ENCODE measurements at regions not wholly inside any gene's neighbourhood (a gene's known extent, or its start where the extent isn't known, plus 50 kb on each side); places are given as distances from the start of the nearest gene placed in this dataset.
A peak's percentile ranks its signal among the peaks of the same experiment; 100 is the strongest.

DNA sequence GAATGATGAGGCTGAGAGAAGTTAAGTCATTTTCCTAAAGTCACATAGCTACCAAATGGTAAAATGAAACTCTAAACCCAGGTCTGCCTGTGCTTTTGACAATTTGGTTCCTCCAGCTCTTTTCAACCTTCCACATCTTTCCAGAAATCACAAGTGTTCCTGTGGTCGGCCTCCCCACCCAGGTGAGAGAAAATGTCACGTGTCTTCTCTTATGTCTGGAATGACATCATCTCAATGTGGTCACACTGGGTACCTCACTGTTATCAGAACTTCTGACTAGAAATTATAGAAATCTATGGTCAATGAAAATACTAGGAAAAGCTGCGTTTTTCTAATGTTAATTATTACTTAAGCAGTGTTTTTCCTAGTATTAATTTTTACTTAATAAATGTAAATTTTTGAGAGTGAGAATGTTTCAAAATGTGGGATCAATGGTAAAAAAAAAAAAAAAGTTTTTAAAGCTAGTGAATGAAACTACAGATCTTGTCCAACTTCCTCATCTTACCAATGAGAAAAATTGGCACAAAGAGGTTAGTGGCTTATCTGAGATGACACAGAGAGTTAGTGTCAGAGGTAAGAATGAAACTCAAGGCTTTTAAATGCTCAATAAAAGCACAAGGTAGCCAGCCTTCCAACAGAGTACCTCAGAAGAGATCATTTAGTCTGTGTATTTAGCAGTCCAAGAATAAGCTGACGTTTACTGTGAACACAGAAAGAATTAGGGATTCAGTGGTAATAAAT is 228.7 kb upstream of the NR4A3 start:
- DNase-seq = no peak

GRCh38 chr9:99593610-99594009 is 228.1 kb upstream of the NR4A3 start:
- peak; percentile 66 for DNase-seq

DNA sequence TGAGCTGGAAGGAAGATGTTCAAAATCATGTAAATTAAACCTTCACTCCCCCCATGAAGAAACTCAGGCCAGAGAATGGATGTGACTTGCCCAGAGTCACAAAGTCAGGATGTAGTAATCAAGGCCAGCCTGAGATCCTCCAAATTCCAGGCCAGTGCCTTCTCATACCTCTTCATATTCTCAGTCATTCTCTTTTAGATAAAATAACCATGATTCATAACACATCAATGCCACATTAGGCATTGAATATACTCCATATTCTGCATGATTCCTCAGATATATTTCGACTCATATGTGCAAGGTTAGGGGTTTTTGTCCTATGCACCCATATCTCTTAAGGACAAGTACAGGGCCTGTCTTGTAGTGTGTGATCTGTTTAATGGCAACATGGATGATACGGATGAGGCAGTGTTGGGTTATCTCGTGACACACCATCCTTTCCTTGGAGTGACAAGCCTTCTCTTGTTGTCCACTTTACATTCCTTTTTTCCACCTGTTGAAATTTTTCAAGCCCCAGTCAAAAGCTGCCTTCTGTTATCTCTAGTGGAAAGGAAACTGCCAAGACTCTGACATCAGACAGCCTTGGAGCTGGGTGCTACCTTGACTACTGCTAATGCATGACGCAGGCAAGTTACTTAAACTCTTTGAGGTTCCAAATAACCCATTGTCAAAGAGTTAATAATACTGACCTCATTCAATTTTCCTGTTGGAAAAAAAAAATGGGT is 227.5 kb upstream of the NR4A3 start:
- no peak for DNase-seq

DNA sequence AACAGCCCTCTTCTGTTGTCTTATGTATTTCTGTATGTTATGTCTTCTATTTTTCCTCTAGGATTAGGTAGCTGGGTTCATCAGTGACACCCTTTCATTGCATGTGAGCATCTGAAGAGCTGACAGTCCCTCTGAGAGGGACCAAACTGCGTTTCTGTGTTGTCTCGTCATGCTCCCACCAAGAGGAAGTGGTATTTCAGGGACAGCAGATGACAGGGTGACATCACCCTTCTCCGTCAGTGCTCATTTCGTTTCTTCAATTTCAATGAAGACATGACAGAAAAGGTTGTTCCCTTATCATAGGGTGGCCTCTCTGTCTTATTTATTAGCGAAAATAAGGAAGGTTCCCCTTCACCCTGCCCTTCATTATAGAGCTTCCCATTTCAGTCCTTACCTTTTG is 225.9 kb upstream of the NR4A3 start:
- no peak for DNase-seq

- no peak for DNase-seq
Measured at GRCh38 chr9:99601571-99602111, 220.0 kb upstream of the NR4A3 start.

DNA sequence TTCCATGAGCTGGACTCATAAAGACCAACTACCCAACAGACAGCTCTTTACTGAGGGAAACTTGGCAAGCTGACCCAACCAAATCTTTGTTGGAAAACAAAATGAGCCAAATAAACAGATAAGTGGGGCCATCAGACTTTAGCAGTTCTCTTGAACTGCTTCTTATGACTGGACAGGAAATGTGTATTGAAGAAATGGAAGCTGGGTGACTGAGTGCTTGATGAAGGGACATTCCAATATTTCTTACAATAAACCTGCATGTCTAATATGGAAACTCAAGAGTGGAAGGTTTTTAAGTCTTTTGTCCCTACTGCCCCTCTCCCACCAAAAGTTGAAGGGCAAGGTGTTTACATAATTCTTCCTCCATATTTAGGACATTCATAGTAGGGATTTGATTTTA is 218.8 kb upstream of the NR4A3 start:
- no peak for DNase-seq

DNA sequence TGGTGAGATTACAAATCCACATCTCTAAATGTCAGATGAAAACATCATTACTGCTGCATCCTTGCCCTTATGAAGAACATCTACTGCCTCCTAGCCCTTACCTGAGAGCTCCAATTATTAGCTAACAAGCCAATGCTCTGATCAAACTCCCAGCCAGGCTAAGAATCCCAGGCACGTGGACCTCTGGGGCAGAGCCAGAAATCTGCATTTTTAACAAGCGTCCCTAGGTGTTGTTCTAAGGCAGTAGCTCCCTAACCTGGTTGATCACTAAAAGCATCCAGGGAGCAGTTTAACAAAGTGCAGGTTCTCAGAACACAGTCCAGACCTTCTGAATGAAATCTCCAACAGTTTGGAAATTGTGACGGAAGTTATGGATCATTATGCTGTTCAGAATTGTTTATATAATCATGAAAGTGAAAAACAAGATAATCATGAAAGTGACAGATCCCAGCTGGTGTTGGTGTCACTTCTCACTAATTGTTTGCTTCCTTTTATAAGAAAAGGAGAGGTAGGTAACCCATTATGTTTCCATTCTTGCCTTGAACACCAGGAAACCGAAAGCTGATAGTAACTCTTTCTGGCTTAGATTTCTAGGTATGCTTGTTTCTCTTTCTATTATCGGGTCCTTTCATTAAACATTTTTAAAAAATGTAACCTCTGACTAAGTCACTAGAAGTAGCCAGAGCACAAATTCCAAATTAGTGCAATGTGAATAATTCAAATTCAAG is 216.5 kb upstream of the NR4A3 start:
- DNase-seq = peak; percentile 32

DNA sequence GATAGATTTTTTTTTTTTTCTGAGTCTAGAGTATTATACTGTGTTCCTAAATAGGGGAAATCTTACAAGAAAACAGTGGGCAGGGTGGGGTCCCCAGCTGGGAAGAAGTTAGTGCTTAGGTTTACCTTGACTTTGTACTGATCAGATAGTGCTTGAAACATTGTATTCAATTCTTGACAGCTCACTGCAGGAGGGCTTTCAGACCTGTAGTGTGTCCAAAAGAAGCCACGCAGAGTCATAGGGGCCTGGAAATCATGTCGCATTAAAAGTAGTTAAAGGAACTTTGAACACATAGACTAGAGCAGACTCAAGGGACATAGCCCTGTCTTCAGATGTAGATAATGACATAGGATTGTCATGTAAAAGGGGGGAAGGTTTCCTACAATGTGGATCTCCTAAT is 215.4 kb upstream of the NR4A3 start:
- no peak for DNase-seq

DNA sequence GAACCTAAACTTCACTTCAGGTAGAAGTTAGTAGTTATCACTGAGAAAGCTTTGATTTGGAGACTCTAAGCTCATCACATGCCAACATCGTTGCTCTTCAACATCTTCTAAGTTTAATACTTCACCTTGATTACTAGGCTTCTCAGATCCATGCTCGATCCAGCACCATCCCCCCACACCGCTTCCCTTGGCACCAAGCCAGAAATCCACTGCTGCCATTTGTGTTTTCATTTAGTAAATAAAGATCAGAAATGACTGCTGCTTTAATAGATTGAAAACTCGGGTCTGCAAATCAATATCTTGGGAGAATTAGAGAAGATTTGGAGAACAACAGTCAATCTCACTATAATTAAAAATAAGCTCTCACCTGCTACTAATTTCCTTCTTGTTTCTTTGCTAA is 214.7 kb upstream of the NR4A3 start:
- DNase-seq = peak; percentile 82

DNA sequence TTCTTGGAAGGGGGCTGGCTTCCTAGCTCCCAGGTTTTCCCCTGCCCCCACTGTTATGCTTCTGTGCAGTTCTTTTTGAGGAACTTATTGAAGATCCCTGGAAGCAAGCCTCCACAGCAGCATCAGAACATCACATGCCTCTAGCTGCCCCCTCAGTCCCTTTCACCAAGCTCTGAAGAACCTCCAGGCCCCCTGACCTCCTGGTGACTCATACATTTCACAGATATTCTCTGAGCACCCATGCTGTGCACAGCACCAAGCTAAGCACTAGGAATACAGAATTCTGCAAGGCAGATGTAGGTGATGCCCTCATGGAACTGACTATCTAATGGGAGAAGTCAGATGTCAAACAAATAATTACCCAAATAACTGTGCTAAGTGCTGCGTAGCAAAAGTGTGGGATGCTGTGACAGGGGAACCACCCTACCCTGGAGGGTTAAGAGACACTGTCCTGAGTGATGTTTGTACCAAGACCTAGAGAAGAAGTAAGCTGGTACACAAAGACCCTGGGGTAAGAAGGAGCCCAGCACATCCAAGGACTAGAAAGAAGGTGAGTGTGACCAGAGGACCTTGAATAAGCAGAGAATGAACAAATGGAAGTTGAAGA is 213.7 kb upstream of the NR4A3 start:
- DNase-seq = no peak

DNA sequence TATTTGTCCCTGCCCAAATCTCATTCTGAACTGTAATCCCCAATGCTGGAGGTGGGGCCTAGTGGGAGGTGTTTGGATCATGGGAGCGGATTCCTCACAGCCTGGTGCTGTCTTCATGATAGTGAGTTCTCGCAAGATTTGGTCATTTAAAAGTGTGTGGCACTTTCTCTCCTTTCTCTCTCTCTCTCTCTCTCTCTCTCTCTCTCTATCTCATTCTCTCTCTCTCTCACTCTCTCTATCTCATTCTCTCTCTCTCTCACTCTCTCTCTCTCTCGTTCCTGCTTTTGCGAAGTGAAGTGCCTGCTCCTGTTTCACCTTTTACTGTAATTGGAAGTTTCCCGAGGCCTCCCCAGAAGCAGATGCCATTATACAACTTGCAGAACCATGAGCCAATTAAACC is 207.3 kb upstream of the NR4A3 start:
- DNase-seq = no peak

- no peak for DNase-seq
Measured at GRCh38 chr9:99621040-99621439, 200.6 kb upstream of the NR4A3 start.

- DNase-seq = no peak
Measured at GRCh38 chr9:99622679-99623078, 199.0 kb upstream of the NR4A3 start.

GRCh38 chr9:99623780-99624364 is 197.8 kb upstream of the NR4A3 start:
- no peak for DNase-seq

DNA sequence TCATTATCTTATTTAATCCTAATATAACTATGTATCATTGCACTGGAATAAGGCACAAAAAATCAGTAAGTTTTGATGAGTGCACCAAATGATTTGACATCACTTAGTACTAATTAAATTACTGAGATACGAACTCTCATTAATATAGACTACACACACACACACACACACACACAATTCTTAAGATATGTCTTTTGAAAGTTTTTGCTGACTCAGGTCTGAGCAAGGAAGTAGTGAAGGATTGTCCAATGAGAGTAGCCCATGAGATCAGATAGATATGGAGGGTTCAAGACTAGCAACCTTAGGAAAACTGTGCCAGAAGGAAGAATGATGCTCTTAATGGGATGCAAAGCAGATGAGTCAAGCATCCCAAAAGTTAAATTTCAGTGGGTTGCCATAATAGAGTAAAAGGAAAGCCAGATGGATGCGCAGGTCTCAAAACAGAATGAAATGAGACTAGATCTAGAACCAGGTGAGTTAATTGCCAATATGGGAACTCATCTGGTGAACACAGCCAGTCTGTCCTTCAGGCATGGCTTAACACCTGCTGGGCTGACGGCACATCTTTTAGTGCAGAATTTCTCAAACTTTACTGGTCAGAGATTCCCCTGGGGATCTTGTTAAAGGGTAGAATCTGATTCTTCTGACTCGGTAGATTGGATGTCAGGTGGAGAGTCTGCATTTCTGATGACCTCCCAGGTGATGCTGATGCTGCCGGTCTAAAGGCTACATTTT is 197.0 kb upstream of the NR4A3 start:
- no peak for DNase-seq

- DNase-seq = no peak
Measured at GRCh38 chr9:99626426-99626825, 195.3 kb upstream of the NR4A3 start.

GRCh38 chr9:99628285-99628684 is 193.4 kb upstream of the NR4A3 start:
- no peak for DNase-seq

DNA sequence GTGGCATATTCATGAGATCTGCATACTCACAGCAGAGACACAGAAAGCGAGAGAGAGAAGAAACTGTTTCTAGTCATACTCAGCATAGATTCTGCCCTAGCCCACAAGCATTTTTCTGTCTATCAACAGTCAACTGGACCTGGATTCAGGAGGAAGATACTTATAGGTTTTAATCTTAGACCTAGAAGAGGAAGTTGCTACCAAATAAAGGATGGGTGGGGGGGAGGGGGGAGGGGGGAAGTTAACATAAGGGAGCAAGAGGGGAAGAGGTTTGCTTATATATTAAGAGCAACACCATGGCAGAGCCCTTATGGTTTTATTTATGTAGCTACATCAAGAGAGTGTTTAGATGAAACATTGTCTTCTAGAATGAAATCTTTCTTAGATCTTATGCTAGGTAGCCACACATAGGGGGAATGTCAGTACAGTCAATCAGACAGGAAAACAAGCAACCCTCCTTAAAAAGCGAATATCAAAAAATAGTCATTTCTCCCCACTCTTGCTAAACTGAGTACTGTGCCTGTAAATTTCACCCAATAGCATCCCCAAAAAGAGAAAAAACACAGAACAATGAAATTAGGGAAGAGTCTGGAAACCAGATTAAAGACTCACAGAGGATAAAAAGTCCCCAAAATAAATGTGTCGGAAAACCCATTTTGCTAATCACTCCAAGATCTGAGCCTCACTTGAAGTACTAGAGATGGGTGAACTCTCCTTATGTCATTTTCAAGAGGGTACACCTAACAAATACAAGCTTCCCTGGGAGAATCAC is 192.7 kb upstream of the NR4A3 start:
- no peak for DNase-seq

- DNase-seq = no peak
Measured at GRCh38 chr9:99632349-99633038, 189.2 kb upstream of the NR4A3 start.

- no peak for DNase-seq
Measured at GRCh38 chr9:99633265-99633664, 188.4 kb upstream of the NR4A3 start.

GRCh38 chr9:99634186-99634585 is 187.5 kb upstream of the NR4A3 start:
- no peak for DNase-seq

All from COR-L47 (cell line).